ENCODE measurements at regions not wholly inside any gene's neighbourhood (a gene's known extent, or its start where the extent isn't known, plus 50 kb on each side); places are given as distances from the start of the nearest gene placed in this dataset.

GRCh38 chr2:14978845-14979244 lies 346.3 kb downstream of the LRATD1 start:
- DNase-seq (no peak), ATAC-seq (no peak)
- Histone ChIP-seq H3K4me1 (no peaks in the 10 kb centered on the region), H3K9me3 (no peaks in the 10 kb centered on the region), H3K36me3 (no peaks in the 10 kb centered on the region), H3K4me3 (no peak overlapping the region), H3K27ac (no peak overlapping the region), H3K27me3 (no peaks in the 10 kb centered on the region)
- in situ Hi-C loops (cut with MboI; ENCODE audit: low sequenced_read_pairs in 4 of 4) (no loop called here), intact Hi-C loops (cut with DNase I; ENCODE audit: low total_unique reads) (no loop called here)
- TF ChIP-seq POLR2A (IDR thresholded peaks at IDR 0.05), result no peak
- TF ChIP-seq CTCF (IDR thresholded peaks at IDR 0.05 in 4 of 5, conservative IDR thresholded peaks at IDR 0.05 in 1 of 5), result no peak

- no peaks in the 10 kb centered on the region for H3K27me3 ChIP-seq
- no peaks in the 10 kb centered on the region for H3K36me3 ChIP-seq
- DNase-seq (no peak), ATAC-seq (no peak)
- no peak for TF ChIP-seq POLR2A (IDR thresholded peaks at IDR 0.05)
- TF ChIP-seq CTCF (IDR thresholded peaks at IDR 0.05 in 4 of 5, conservative IDR thresholded peaks at IDR 0.05 in 1 of 5), result no peak
- no peak overlapping the region for H3K4me3 ChIP-seq
- H3K27ac ChIP-seq, result no peak overlapping the region
- H3K4me1 ChIP-seq, result no peaks in the 10 kb centered on the region
- H3K9me3 ChIP-seq, result no peaks in the 10 kb centered on the region
- in situ Hi-C loops (cut with MboI; ENCODE audit: low sequenced_read_pairs in 4 of 4), result no loop called here
- intact Hi-C loops (cut with DNase I; ENCODE audit: low total_unique reads), result no loop called here
Observed at GRCh38 chr2:14982790-14983189, 350.3 kb downstream of the LRATD1 start.

- no peak overlapping the region for H3K4me3 ChIP-seq
- H3K9me3 ChIP-seq, result no peaks in the 10 kb centered on the region
- no peaks in the 10 kb centered on the region for H3K36me3 ChIP-seq
- ATAC-seq (no peak), DNase-seq (no peak)
- H3K27ac ChIP-seq, result no peak overlapping the region
- TF ChIP-seq POLR2A (IDR thresholded peaks at IDR 0.05), result no peak
- TF ChIP-seq CTCF (IDR thresholded peaks at IDR 0.05 in 4 of 5, conservative IDR thresholded peaks at IDR 0.05 in 1 of 5), result no peak
- no peaks in the 10 kb centered on the region for H3K27me3 ChIP-seq
- in situ Hi-C loops (cut with MboI; ENCODE audit: low sequenced_read_pairs in 4 of 4), result no loop called here
- intact Hi-C loops (cut with DNase I; ENCODE audit: low total_unique reads), result no loop called here
- H3K4me1 ChIP-seq, result no peaks in the 10 kb centered on the region
Observed at GRCh38 chr2:14988600-14988999, 356.1 kb downstream of the LRATD1 start.

- no peak overlapping the region for H3K27ac ChIP-seq
- H3K27me3 ChIP-seq, result no peaks in the 10 kb centered on the region
- no peaks in the 10 kb centered on the region for H3K36me3 ChIP-seq
- H3K4me3 ChIP-seq, result no peak overlapping the region
- in situ Hi-C loops (cut with MboI; ENCODE audit: low sequenced_read_pairs in 4 of 4), result no loop called here
- H3K9me3 ChIP-seq, result no peaks in the 10 kb centered on the region
- H3K4me1 ChIP-seq, result no peaks in the 10 kb centered on the region
- intact Hi-C loops (cut with DNase I; ENCODE audit: low total_unique reads), result no loop called here
- DNase-seq, result no peak
- TF ChIP-seq CTCF (IDR thresholded peaks at IDR 0.05 in 4 of 5, conservative IDR thresholded peaks at IDR 0.05 in 1 of 5), result no peak
- TF ChIP-seq POLR2A (IDR thresholded peaks at IDR 0.05), result no peak
- ATAC-seq, result no peak
Observed at GRCh38 chr2:14991723-14992122, 359.2 kb downstream of the LRATD1 start.

- TF ChIP-seq POLR2A (IDR thresholded peaks at IDR 0.05) (no peak), CTCF (IDR thresholded peaks at IDR 0.05 in 4 of 5, conservative IDR thresholded peaks at IDR 0.05 in 1 of 5) (no peak)
- Histone ChIP-seq H3K4me1 (no peaks in the 10 kb centered on the region), H3K27ac (no peak overlapping the region), H3K4me3 (no peak overlapping the region), H3K27me3 (no peaks in the 10 kb centered on the region), H3K36me3 (no peaks in the 10 kb centered on the region), H3K9me3 (no peaks in the 10 kb centered on the region)
- intact Hi-C loops (cut with DNase I; ENCODE audit: low total_unique reads), result no loop called here
- in situ Hi-C loops (cut with MboI; ENCODE audit: low sequenced_read_pairs in 4 of 4), result no loop called here
- DNase-seq (no peak), ATAC-seq (no peak)
Observed at GRCh38 chr2:14994721-14995120, 362.2 kb downstream of the LRATD1 start.

Data from gastrocnemius medialis (tissue), 4 donors.